ENCODE measurements at regions not wholly inside any gene's neighbourhood (a gene's known extent, or its start where the extent isn't known, plus 50 kb on each side); places are given as distances from the start of the nearest gene placed in this dataset.
A peak's percentile ranks its signal among the peaks of the same experiment; 100 is the strongest.

- H3K27me3 ChIP-seq (ENCODE audit: control insufficient read depth, insufficient read depth, low read length): no peaks in the 10 kb centered on the region
- DNase-seq (ENCODE audit: low read depth) (no peak), FAIRE-seq (no peak)
- H3K36me3 ChIP-seq (ENCODE audit: control insufficient read depth, insufficient read depth, low read length): no peaks in the 10 kb centered on the region
- H3K4me3 ChIP-seq (ENCODE audit: low read depth, low read length): no peak overlapping the region
- TF ChIP-seq CTCF (IDR thresholded peaks at IDR 0.05; ENCODE audit: insufficient read depth, low read length, severe bottlenecking): no peak
These were observed 63.2 kb upstream of the PTPRR start for GRCh38 chr12:70983692-70984091.

DNA sequence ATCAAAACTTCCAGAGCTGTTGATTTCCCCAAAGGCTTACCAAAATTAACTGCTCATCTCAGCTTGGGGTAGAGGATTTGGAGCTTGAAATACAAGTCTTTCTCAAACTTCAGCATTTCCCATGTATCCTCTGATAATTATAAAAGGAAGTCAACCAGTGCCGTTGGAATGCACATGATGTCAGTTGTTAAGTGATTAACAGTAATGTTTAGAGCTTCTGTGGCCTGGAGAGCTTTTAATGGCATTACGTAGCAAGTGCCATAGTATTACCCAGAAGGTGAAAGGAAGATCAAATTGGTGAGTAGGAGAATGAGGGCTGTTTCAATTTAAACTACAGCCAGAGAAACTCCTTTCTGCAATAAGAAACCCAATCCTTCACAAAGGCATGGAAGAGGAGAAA, 62.5 kb upstream of the PTPRR start:
- no peak overlapping the region for H3K4me3 ChIP-seq (ENCODE audit: low read depth, low read length)
- FAIRE-seq: no peak
- no peak for DNase-seq (ENCODE audit: low read depth)
- no peaks in the 10 kb centered on the region for H3K36me3 ChIP-seq (ENCODE audit: control insufficient read depth, insufficient read depth, low read length)
- no peaks in the 10 kb centered on the region for H3K27me3 ChIP-seq (ENCODE audit: control insufficient read depth, insufficient read depth, low read length)
- TF ChIP-seq CTCF (IDR thresholded peaks at IDR 0.05; ENCODE audit: insufficient read depth, low read length, severe bottlenecking): no peak

DNA sequence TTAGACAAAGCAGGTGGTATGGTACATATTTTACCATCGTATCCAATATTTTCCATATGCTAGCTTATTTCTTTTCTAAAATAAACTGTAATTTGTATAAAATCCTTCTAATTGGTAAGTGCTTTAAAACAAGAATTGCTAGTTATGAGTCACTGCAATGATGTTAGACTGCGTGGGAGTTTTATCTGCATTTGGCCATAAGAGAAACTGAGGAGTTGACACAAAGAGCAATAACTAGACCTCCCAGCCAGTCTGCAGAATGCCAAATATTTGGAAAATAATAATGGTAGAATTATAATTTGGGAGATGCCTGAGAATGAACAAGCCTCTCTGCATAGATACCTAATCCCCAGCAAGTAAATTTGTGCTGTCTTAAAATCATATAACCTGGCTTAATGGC, 61.7 kb upstream of the PTPRR start:
- TF ChIP-seq CTCF (IDR thresholded peaks at IDR 0.05; ENCODE audit: insufficient read depth, low read length, severe bottlenecking): no peak
- H3K4me3 ChIP-seq (ENCODE audit: low read depth, low read length): no peak overlapping the region
- DNase-seq (ENCODE audit: low read depth): peak; percentile 60
- H3K36me3 ChIP-seq (ENCODE audit: control insufficient read depth, insufficient read depth, low read length): no peaks in the 10 kb centered on the region
- H3K27me3 ChIP-seq (ENCODE audit: control insufficient read depth, insufficient read depth, low read length): no peaks in the 10 kb centered on the region
- FAIRE-seq: no peak

GRCh38 chr12:70971001-70971794, 50.7 kb upstream of the PTPRR start:
- DNase-seq (ENCODE audit: low read depth) (peak; percentile 12), FAIRE-seq (peak; percentile 80)
- no peaks in the 10 kb centered on the region for H3K36me3 ChIP-seq (ENCODE audit: control insufficient read depth, insufficient read depth, low read length)
- no peaks in the 10 kb centered on the region for H3K27me3 ChIP-seq (ENCODE audit: control insufficient read depth, insufficient read depth, low read length)
- TF ChIP-seq CTCF (IDR thresholded peaks at IDR 0.05; ENCODE audit: insufficient read depth, low read length, severe bottlenecking): no peak
- no peak overlapping the region for H3K4me3 ChIP-seq (ENCODE audit: low read depth, low read length)
